IMR-90 (cell line): ENCODE measurements at regions not wholly inside any gene's neighbourhood (a gene's known extent, or its start where the extent isn't known, plus 50 kb on each side); places are given as distances from the start of the nearest gene placed in this dataset.

ENCODE experiments used
- CTCF ChIP-seq: conservative IDR thresholded peaks from 2 replicates; pipeline ENCODE4 v1.5.1; 2012; ENCODE audit warnings: mild to moderate bottlenecking, low read depth, low read length, improper control_type of control experiment
- MAZ ChIP-seq: IDR thresholded peaks from 2 replicates; pipeline ENCODE4 v1.6.1; 2012; ENCODE audit warnings: low read depth, mild to moderate bottlenecking, low read length, improper control_type of control experiment, moderate library complexity, borderline replicate concordance
- MXI1 ChIP-seq: IDR thresholded peaks from 2 replicates; pipeline ENCODE4 v1.6.1; 2012; ENCODE audit warnings: low read depth, mild to moderate bottlenecking, low read length, moderate library complexity, borderline replicate concordance
- RAD21 ChIP-seq: IDR thresholded peaks from 2 replicates; pipeline ENCODE4 v1.6.1; 2012; ENCODE audit warnings: low read length, improper control_type of control experiment
- SMC3 ChIP-seq: fragments of 150-350 bp; IDR thresholded peaks from 2 replicates; pipeline ENCODE4 v1.6.1; 2016; ENCODE audit warnings: low read depth, mild to moderate bottlenecking, antibody characterized with exemption, low read length, moderate library complexity

DNA sequence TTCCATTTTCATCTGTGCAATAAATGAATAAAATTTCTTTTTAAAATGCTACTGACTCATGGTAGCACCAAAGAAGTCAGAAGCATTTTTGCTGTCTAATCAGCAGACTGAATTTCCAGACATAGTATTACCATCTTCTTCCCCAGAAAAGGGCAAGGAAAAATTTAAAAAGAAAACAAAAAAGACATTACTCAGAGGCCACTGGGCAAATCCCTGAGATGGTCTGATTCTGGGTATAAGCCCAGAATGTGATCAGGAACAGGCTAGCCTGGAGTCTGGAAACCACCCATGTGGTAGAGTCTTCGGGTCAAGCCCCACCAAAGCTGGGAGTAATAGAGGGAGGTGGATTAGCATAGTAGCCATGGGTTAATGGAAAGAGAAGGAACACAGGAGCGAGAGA, 342.8 kb downstream of the FBXW7 start:
- TF ChIP-seq SMC3 (no peak), CTCF (no peak), MXI1 (no peak), MAZ (no peak), RAD21 (no peak)
